NB4 (cell line): ENCODE measurements at regions not wholly inside any gene's neighbourhood (a gene's known extent, or its start where the extent isn't known, plus 50 kb on each side); places are given as distances from the start of the nearest gene placed in this dataset.

Experiments used
- CTCF ChIP-seq: IDR thresholded peaks from one replicate; pipeline ENCODE4 v1.5.1; 2012; ENCODE audit warnings: low read depth, low read length
- MAX ChIP-seq: IDR thresholded peaks from 2 replicates; pipeline ENCODE4 v1.6.1; 2011; ENCODE audit warnings: low read depth, low read length
- POLR2A ChIP-seq: IDR thresholded peaks from 2 replicates; pipeline ENCODE4 v1.6.1; 2011; ENCODE audit warnings: mild to moderate bottlenecking; ENCODE audit not compliant: insufficient read length; ENCODE audit errors: extremely low read depth

GRCh38 chr11:44366026-44366425, 56.1 kb upstream of the ALX4 start:
- TF ChIP-seq CTCF (no peak), POLR2A (no peak), MAX (no peak)
